GM12892 (cell line): ENCODE measurements at regions not wholly inside any gene's neighbourhood (a gene's known extent, or its start where the extent isn't known, plus 50 kb on each side); places are given as distances from the start of the nearest gene placed in this dataset.

ENCODE experiments used
- POLR2A ChIP-seq: IDR thresholded peaks from 2 replicates; pipeline ENCODE4 v1.6.1; 2011; ENCODE audit warnings: low read depth, low read length, control low read depth
- POLR2AphosphoS5 ChIP-seq: IDR thresholded peaks from 2 replicates; pipeline ENCODE4 v1.6.1; 2011; ENCODE audit warnings: low read depth, low read length, control low read depth

DNA sequence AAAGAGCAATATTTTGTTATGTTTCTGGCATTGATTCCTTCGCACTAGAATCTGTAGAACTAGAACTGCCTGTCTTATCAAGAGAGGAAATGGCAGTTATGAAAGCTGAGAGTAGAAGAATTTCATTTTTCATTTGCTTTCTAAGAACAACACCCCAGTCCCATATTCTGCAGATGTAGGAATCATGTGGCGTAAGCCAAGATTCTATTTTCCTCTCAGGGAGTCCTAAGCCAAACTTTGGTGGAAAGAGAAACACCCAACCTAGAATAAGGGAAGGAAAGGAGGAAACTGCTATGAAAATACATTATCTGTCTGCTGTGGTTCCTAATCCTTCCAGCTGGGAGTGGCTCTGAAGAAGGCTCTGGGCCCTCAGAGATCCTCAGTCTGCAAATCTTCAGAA lies 1176.9 kb upstream of the C9orf72 start:
- TF ChIP-seq POLR2AphosphoS5 = no peak
- no peak for TF ChIP-seq POLR2A
